ENCODE measurements at regions not wholly inside any gene's neighbourhood (a gene's known extent, or its start where the extent isn't known, plus 50 kb on each side); places are given as distances from the start of the nearest gene placed in this dataset.

DNA sequence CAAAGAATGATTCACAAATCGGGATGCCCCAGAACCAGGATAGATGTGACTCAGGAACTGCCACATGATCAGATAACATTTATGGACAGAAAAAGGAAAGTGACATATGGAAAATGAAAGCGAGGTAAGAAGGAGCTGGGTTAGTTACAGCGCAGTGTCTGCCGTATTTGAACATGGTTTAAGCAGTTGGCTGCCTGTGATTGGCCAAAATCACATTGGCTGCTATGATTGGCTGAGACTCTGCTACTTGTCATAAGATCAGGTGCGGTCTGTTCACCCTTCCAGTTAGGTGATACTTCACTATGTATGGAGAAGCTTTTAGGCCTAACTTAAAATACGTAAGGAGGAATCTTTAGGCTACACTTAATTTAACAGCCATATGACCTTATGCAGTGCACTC is 322.7 kb upstream of the HAND2 start:
- H3K27ac ChIP-seq: no peak overlapping the region
- WGBS, 3 donors: 95 to 97% (median 95%) methylated on average over 6 of the region's 6 CpGs

DNA sequence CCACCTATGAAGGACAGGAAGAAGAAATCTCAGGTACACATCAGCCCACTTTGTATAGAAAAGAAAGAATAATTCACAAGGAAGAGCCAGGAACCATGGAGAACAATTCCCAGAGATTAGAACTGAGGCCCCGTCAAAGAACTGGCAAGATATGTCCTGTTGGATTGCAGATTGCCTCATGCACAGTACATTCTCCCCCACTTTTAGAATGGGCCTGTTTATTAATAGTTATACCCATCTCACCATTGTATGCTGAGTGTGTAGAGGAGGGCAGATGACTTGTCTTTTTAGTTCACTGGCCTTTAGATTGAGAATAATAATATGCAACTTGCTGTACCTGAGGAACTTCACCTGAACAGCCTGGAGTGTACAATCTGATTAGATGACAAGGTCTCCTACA is 315.6 kb upstream of the HAND2 start:
- DNase-seq: no peak
- intact Hi-C loops (cut with DNase I): no loop called here
- H3K4me3 ChIP-seq: no peak overlapping the region
- H3K4me1 ChIP-seq (ENCODE audit: insufficient read depth): no peaks in the 10 kb centered on the region
- no peaks in the 10 kb centered on the region for H3K36me3 ChIP-seq
- no peaks in the 10 kb centered on the region for H3K9me3 ChIP-seq
- 78 to 88% (median 86%) methylated on average over 1 of the region's 1 CpG for WGBS, 3 donors
- no peaks in the 10 kb centered on the region for H3K27me3 ChIP-seq
- no peak overlapping the region for H3K27ac ChIP-seq
- no peak for TF ChIP-seq POLR2A (IDR thresholded peaks at IDR 0.05)

More for the DNA sequence above, 322.7 kb upstream of the HAND2 start:
- no peaks in the 10 kb centered on the region for H3K9me3 ChIP-seq
- intact Hi-C loops (cut with DNase I): no loop called here
- no peak for DNase-seq
- no peaks in the 10 kb centered on the region for H3K27me3 ChIP-seq
- no peaks in the 10 kb centered on the region for H3K4me1 ChIP-seq (ENCODE audit: insufficient read depth)
- H3K4me3 ChIP-seq: no peak overlapping the region
- no peaks in the 10 kb centered on the region for H3K36me3 ChIP-seq
- TF ChIP-seq EP300 (IDR thresholded peaks at IDR 0.05): no peak
- TF ChIP-seq POLR2A (IDR thresholded peaks at IDR 0.05): no peak
- TF ChIP-seq, protein P1, sequence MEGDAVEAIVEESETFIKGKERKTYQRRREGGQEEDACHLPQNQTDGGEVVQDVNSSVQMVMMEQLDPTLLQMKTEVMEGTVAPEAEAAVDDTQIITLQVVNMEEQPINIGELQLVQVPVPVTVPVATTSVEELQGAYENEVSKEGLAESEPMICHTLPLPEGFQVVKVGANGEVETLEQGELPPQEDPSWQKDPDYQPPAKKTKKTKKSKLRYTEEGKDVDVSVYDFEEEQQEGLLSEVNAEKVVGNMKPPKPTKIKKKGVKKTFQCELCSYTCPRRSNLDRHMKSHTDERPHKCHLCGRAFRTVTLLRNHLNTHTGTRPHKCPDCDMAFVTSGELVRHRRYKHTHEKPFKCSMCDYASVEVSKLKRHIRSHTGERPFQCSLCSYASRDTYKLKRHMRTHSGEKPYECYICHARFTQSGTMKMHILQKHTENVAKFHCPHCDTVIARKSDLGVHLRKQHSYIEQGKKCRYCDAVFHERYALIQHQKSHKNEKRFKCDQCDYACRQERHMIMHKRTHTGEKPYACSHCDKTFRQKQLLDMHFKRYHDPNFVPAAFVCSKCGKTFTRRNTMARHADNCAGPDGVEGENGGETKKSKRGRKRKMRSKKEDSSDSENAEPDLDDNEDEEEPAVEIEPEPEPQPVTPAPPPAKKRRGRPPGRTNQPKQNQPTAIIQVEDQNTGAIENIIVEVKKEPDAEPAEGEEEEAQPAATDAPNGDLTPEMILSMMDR (IDR thresholded peaks at IDR 0.05): no peak

DNA sequence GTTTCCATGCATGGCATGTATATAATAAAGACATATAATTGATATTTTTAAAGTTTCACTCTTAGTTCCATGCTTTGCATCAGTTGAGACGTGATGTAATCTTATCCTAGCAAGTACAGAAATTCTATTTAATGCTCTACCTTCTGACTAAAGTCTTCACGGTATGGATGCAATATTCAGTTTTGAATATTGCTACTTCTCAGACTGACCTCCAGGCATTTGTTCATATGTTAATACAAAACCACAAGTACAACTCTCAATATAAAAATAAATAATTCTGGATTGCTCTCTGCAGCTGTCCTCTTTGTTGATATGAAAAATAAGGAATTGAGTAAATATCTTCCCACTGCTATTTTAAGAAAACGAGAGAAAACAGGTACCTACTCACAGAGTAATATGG is 309.8 kb upstream of the HAND2 start:
- Histone ChIP-seq H3K9me3 (no peaks in the 10 kb centered on the region), H3K27ac (no peak overlapping the region), H3K27me3 (no peaks in the 10 kb centered on the region), H3K36me3 (no peaks in the 10 kb centered on the region), H3K4me3 (no peak overlapping the region), H3K4me1 (ENCODE audit: insufficient read depth) (no peaks in the 10 kb centered on the region)
- no peak for TF ChIP-seq EP300 (IDR thresholded peaks at IDR 0.05)
- TF ChIP-seq POLR2A (IDR thresholded peaks at IDR 0.05): no peak
- TF ChIP-seq, protein P1 (IDR thresholded peaks at IDR 0.05): no peak
- no peak for DNase-seq
- WGBS, 3 donors: 42 to 68% (median 54%) methylated on average over 3 of the region's 3 CpGs
- intact Hi-C loops (cut with DNase I): no loop called here

DNA sequence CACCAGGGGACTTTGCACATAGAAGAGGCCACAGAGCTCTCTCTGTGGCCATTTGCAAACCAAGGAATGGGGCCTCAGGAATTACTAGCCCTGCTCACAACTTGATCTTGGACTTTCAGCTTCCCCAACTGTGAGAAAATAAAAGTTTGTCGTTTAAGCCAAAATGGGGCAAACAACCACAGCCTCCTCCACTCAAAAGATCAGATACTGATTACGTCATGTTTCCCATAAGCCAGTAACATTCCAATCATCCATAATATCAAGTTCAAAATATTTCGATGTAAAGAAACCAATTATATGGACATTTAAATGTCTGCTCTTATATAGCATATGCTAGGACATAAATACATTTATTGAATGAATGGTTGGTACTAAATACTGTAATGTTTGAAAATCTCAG is 307.5 kb upstream of the HAND2 start:
- Histone ChIP-seq H3K27me3 (no peaks in the 10 kb centered on the region), H3K36me3 (no peaks in the 10 kb centered on the region), H3K9me3 (no peaks in the 10 kb centered on the region), H3K27ac (no peak overlapping the region), H3K4me1 (ENCODE audit: insufficient read depth) (no peaks in the 10 kb centered on the region), H3K4me3 (no peak overlapping the region)
- WGBS, 3 donors: 83 to 85% (median 85%) methylated on average over 3 of the region's 3 CpGs
- no peak for DNase-seq
- no peak for TF ChIP-seq POLR2A (IDR thresholded peaks at IDR 0.05)
- no peak for TF ChIP-seq EP300 (IDR thresholded peaks at IDR 0.05)
- TF ChIP-seq, protein P1 (IDR thresholded peaks at IDR 0.05): no peak
- intact Hi-C loops (cut with DNase I): no loop called here

DNA sequence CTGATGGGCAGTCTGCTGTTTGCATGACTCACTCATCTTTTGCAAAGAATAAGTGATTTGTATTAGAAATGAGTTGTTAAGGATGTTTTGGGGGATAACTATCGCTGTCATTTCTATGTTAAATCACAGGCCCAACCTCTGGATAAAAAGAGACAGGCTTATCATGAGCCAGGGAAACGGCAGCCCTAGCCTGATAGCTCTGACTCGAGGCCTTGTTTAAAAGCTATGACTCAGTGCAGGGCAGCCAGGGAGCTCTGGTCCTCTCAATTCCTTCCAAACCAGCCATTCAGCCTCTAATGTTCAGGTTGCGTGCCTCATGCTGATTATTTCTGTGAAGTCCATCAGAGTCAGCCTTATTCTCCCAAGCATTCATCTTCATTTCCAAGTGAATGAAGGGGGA is 305.9 kb upstream of the HAND2 start:
- no peak for TF ChIP-seq EP300 (IDR thresholded peaks at IDR 0.05)
- TF ChIP-seq, protein P1 (IDR thresholded peaks at IDR 0.05): no peak
- no peak for TF ChIP-seq POLR2A (IDR thresholded peaks at IDR 0.05)
- intact Hi-C loops (cut with DNase I): no loop called here
- DNase-seq: no peak
- H3K27ac ChIP-seq: no peak overlapping the region
- H3K4me3 ChIP-seq: no peak overlapping the region
- H3K4me1 ChIP-seq (ENCODE audit: insufficient read depth): no peaks in the 10 kb centered on the region
- no peaks in the 10 kb centered on the region for H3K9me3 ChIP-seq
- 34 to 40% (median 37%) methylated on average over 4 of the region's 4 CpGs for WGBS, 3 donors
- no peaks in the 10 kb centered on the region for H3K36me3 ChIP-seq
- no peaks in the 10 kb centered on the region for H3K27me3 ChIP-seq
